HG02763 (cell line): ENCODE measurements at regions not wholly inside any gene's neighbourhood (a gene's known extent, or its start where the extent isn't known, plus 50 kb on each side); places are given as distances from the start of the nearest gene placed in this dataset.

Source experiments
- ATAC-seq: cut with Tn5 transposase; IDR thresholded peaks from one replicate; pipeline ENCODE4 v1.9.1; 2021; ENCODE audit warnings: mild to moderate bottlenecking, moderate library complexity; ENCODE audit not compliant: unreplicated experiment

DNA sequence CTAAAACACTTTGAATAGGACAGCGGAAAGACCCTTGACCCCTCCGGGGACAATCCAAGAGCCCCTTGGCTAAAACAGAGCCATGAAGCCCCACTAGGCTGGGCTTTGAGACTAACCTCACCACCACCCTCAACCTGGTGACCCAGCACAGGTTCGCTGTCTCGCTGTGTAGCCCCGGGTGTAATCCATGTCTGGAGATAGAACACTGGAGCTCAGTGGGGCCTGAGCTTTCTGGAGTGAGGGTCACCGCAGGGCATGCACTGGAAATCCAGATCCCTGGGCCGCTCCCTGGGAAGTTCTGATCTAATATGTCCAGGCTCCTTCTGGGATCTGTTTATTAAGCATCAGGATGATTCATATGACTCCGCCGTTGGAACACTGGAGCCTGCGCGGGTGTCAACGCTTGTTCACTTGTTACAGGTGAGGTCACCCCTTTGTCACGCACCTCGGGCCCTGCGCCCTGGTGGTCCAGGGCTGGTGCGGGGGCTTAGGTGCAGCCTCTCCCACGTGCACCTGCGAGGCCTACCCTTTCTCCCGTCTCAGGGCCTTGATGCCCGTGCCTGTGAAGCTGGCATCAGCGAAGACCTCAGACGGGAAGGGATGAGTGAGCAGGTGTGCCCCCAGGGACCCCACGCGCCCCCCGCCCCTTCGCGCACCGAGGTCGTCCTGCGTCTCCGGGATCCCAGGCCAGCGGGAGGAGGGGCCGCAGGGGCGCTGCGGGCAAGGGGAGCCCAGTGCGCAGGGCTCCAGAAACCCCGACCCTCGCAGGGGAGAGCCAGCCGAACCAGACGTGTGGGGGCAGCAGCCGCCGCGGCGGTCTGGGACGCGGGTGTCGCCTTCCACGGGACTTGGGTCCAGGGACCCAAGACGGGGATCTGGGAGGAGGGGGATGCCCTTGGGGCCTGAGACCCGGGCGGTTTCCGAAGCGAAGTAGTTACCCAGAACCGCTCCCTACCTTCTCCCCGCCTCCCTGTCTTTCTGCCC, 224.1 kb upstream of the FOXF1 start:
- no peak for ATAC-seq

DNA sequence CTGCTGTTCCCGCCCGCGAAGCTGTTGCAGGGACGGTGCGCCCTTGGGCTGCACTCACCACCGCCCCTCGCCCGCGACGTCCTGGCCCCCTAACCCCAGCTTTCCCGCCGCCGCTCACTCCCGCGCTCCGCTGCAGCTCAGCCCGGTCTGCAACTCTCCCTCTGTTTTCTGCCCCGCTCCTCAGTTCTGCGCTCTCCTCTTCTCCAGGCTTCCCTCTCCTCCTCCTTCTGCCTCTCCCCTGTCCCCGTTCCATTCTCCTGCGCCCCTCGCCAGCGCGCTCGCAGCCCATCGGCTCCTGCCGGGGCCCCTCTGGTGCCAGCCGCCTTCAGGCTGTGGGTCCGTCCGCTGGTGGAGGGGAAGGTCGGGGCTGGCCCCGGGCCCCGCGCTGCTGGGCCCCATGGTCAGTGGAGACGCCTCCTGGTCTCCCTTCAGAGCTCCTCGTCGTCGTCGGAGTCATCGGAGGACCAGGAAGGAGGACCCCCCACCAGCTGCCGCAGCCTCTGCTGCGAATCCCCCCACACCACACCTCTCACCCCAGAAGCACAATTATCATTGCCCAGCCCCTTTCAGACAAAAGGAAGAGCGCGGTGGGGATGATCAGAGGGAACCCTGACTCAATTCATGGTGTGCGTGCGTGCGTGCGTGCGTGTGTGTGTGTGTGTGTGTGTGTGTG, 223.2 kb upstream of the FOXF1 start:
- no peak for ATAC-seq

DNA sequence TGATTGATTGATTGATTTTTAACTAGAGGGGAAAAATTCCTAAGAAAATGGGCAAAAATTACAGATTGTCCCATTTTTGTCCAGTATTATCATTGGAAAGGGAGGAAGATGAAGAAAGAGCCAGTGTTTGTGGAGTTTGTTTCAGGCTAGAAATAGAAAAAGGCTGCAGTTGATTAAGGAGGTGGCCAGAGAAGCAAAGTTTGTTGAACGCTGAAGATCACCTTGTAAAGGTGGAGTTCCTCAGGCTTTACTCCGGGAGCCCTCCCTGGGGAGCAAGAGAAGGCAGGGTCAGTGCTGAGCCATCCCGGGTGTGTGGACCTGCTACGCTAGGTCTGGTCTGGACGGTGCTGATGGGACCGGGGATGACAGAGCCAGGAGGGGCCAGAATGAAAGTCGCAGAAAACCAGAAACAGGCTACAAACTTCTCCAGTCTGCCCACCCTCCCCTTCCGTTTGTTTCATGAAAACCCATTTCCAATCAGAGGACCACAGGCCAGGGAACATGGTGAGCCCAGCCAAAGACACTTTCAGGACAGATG, 222.6 kb upstream of the FOXF1 start:
- ATAC-seq, result no peak

DNA sequence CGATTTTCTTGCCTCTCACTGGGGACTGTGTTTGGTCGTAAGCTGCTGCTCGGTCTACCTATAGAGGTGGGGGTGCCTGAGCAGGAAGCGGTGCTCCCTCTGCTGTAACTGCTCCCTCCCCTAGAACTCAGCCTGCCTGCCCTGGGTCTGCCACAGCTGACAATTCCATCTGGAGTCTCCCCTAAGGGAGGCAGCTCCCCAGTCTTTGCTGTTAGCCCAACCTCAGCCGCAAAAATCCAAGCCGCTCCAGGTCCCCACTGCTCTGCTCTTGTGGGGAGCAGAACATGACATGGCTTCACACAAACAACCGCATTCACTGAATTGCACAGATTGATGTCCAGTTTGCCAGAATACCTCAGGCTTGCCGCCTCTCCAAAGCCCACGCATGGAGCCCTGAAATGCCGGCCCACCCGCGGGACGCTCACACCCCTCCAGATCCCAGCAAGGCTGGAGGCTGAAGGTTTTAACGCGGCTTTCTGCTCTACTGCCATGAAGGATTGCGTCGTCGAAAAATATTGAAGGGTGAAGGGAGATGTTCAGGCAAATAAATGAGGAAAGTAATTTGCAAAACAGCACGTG, 221.5 kb upstream of the FOXF1 start:
- no peak for ATAC-seq

DNA sequence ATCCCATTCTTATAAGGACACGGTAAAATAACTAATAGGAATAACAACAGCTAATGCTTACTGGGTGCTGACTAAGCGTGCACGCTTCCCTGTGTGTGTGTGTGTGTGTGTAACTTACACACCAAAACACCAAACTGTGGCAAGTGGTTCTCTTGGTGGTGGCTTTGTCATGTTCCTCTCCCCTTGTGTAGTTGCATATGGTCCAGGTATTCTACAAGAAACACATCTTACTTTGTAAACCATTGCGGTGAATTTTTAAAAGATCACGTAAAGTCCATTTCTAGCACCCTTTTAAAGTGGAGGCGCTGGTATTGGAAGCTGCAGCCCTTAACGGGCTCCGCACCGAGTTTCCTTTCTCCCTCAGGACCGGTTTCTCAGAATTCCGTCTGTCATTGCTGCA, 221.0 kb upstream of the FOXF1 start:
- ATAC-seq, result no peak

DNA sequence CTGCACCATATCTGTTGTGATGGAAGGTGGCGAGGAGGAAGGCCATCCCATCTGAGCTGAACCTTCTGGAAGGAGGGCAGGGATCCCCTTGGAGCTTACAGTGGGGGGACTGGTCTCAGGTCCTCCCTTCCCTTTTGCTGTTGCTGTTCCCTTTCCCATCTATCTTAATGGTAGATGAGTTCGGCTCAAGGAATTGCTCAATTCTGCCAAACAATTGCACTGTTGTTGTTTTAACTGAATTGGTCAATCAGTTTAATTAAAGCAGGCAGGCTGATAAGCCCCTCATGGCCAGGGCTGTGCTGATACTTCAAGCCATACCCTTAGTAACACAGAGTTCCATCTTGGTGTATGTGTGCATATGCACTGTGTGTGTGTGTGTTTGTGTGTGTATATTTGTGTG, 220.4 kb upstream of the FOXF1 start:
- no peak for ATAC-seq

DNA sequence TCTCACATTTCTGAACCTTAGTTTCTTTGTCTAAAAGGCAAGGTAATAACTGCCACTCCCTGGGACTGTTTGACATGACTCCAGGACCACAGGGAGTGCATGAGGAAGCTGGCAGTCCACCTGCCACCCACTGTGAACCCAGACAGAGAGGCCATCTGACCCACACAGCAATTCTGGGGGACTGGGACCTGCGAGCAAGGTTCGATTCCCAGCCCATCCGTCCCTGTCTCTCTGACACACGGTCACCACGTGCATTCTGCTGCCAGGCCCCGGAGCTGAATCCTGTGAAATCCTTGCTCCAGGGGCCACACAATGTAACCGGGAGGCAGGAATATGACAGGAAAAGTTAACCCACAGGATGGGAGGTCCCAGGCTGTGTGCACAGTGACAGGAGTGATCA, 218.8 kb upstream of the FOXF1 start:
- no peak for ATAC-seq

DNA sequence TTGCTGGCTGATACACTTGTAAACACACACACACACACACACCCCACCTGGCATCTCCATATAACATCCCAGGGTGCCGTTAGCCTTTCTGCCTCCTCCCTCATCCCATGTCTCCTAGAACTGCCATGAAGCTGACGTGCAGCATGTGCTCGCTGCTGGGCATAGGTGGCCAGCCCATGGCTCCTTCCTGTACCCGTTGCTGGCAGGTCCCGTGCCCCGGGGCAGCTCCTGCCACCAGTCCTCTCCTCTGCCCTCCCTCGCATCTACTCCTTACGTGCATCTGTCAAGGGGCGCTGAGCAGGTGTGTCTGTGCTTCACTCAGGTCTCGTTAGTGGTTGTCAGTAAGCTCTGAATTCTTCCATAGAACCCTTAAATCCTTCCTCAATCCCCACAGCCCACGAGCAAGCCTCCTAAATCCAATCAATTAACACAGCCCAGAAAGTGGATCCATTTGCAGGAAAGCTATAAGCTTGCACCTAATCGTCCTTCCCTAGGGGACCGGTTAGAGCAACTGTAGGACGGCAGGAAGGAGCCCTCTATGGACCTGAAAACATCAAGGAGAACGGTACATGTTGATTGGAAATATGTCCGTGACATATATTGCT, 218.1 kb upstream of the FOXF1 start:
- ATAC-seq, result no peak

DNA sequence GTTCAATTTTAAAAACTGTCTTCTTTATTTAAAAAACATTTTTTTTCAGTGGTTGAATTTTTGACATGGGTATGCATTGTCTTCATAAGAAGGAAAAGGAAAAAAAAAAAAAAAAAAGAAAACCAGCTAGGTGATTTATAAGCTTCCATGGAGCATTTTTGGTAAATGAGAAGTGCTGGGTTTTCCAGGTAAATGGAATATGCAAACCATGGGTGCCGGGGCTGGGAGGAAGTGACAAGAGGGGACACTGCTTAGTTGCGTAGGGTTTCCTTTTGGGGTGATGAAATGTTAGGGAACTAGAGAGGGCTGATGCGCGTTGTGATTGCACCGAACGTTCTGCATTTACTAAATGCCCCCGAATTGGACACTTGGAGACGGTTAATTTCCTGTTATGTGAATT, 217.4 kb upstream of the FOXF1 start:
- no peak for ATAC-seq

DNA sequence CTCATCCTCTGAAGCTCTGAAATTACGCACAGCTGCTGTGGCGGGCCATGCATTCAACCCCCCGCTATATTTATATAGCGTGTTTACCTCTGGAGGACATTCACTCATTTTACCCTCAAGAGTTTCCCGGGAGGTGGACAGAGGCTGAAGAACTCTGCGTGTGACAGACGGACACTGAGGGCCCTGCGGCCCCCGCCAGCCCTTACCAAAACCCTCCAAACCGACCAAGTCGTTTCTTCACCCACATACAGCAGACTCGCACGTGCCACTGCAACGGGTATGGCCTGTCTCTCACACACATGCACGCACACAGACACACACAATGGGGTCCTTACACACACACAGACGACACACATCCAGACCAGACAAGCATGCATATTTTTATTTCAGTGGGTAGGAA, 216.4 kb upstream of the FOXF1 start:
- ATAC-seq, result no peak

DNA sequence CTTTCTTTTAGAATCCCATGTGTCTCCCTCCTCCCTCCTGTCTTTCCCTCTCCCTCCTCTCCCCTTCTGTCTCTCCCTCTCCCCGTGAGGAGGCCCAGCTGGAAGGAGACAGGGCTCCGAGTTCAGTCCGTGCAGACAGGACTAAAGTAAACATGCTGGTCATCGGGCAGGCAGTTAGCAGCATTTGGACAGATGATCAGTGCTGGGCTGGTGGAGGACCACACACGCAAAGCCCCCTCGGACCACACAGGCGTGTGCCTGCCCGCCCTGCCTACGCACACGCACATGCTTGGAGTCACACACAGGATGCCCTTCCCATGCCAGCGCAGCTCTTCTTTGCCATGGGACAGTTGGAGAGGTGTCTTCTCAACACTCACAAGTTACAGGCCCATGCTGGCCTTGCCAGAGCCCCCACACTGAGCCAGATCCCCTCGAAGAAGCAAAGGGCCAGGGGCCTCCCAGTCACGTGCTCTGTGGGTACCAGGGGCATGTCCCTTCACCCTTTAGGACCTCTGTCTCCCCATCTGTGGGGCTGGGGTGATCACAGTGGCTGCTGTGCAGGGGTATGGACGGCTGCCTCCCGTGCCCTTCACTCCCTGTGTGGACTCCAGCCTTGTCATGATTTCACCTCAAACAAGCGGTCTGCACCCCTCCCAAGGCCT, 215.7 kb upstream of the FOXF1 start:
- ATAC-seq, result no peak

DNA sequence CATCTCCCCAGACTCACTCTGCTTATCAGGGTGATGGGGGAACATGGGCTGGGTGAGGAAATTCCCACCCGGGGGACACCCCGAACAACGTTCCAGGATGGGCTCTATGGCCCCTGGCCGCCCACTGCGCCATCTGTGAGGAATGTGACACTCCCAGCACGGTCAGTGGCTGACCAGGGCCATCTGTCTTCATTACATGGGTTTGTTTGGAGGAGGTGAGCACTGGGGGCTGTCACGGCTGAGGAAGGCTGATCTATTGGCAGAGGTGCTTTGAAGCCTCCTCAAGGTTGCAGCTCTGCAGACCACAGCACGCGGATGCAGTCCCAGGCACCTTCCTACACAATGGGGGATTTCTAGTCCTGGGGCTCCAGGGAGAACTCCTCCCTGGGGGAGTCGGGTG, 214.1 kb upstream of the FOXF1 start:
- no peak for ATAC-seq

DNA sequence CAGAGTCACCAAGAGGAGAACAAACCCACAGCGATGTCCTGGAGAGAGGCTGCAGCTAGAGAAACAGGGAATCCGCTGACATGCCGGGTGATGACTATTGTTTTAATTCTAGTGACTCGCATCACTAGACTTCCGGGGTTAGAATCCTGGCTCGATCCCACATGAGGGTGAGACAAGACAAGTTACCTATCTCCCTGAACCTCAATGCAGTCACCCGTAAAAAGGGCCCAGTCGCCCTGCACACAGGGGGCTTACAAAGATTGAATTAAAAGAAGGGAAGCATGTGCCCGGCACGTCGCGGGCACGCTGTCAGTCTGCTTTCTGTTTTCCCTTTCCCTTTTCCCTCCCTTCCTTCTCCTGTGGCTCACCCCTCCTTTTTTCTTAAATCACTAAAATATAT, 212.9 kb upstream of the FOXF1 start:
- ATAC-seq, result no peak

DNA sequence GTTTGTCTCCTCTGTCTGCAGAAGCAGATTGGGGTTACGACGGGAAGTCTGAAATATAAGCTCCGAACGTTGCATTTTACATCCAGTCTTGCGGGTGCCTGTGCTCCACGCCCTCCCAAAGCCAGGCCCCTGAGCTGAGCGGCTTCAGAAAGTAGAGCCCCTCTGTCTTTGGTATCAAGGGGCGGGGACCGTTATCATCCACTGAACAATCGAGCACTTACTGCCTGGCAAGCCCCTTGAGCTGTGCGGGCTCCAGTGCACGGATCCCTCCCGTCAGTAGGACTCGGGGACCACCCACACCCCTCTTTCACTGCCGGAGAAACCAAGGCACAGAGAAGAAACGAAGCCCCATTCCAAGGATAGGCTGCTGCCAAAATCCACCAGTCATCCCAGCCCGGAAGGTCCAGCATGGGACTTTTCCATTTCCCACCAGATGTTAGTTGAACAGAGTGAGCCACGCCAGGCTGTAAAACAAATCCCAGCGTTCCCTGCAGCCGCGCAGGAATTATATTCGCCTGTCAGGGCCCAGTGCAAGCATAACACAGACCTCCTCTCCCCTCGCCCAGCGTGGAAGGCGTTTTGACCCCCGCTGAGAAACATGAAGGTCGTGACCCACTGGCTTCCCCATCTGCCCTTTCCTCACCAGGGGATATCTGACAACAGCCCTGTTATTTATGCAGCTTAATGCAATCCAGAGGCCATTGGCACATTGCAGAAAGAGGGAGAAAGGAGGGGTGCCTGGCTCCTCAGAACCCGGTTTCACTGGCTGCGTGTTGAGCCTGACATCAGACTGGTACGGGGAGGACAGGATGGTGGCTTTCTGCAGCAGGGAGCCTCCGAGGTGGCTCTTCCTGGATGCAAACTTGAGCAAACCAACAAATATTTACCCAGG, 212.2 kb upstream of the FOXF1 start:
- ATAC-seq, result no peak

DNA sequence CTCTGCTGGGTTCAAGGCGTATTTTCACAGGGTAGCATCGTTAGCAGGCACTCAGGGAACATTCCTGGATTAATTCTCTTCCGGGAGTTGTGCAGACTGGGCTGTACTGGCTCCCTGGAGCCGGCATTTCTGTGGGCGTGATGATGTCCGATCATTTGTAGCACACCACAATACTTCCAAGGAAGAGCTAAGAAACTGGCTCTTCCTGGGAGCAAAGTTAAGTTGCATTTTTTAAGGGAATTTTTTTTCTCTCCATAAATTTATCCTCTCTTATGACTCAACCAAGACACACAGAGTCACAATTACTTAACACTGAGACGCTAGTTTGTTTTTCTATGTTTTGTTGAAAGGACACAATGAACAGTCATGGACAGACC, 211.6 kb upstream of the FOXF1 start:
- no peak for ATAC-seq

DNA sequence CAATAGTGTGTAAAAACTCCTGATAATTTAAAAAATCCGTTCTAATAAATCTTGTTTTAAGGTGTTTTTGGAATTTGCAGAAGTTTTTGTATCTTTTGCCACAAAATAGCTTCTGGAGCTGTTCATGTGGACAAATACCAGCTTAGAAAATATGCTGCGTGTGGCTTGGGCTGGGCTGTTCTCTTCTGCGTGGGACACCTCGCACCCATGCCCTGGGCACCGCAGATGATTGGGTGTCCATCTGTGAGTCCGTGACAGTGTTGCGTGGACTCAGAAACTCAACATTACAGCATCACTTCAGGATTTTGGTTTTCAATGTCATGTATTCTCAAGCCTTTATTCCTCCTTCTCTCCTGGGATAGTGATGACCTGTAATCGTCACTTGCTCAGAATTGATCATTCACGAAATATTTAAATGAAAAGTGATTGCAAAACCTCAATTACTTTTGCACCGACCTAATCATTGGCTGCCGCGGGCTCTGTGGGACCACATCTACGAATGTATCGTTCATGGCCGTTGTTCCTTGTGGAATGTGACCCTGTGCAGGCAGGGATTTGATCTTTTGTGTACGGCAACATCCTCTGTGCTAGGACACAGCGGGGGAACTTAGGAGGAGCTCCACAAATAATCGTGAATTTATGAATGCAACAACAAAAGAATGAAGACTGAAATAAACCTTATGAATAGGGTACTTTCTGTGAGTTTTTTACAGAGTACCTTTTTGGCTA, 210.3 kb upstream of the FOXF1 start:
- ATAC-seq, result no peak

DNA sequence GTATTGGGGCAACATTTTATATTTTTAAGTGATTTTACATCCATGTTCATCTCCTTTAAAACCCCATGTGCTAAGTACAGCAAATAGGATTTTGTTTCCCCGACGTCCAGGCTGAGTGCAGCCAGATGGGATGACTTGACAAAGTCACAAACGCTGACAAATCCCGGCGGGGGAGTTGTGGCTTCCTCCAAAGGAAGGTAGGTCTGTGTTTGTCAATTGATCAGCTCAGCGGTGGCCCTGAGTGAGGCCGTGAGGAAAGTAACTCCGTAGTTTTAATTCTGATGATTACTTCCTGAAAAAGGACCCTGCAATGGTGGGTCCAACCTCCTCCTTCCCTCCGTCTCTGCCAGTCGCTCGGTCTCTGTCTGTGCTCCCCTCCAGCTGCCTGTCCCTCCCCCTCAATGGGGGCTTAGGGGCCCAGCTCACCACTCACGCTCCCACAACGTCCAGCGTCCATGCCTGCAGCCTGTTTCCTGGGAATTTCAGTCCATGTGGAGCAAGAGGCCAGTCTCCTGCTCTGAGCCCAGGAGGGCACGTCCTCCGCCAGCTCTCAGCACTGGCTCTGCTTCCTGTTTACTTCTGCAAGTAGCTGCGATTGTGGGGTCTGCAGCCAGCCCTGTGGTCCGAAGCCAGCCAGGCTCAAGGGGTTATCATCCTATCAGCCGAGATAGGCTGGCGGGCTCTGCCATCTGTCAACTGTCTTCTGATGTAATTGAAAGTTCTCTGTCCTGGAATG, 209.4 kb upstream of the FOXF1 start:
- no peak for ATAC-seq

DNA sequence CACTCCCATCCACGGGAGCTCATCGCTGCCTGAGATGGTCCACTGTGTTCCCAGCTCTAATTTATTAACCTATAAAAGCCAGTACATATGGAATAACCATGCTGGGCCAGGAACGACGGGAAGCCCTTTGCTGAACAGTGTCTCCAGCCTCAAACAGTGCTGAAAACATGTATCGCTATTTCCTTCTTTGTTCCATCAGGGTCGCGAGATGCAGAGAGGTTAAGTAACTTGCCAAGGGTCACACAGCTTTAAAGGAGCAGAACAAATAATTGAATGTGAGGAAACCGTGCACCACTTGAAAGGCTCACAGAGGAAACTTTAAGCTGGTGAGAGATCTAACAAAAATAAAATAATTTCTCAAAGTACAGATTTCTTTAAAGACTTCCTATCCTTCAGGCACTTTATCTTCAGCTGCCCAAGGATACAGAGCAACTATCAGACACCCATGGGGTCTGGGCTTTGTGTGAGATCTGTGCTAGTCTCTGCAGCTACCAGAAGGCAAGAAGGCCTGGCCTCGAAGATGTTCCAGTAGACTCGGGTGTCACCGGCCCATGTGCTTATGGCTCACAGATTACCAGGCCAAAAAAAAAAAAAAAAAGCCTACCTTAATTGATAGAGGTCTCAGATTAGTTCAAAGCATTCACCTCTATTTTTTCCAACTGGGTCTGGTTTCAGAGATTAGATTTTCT, 207.8 kb upstream of the FOXF1 start:
- ATAC-seq, result no peak
